ENCODE measurements at regions not wholly inside any gene's neighbourhood (a gene's known extent, or its start where the extent isn't known, plus 50 kb on each side); places are given as distances from the start of the nearest gene placed in this dataset.
A peak's percentile ranks its signal among the peaks of the same experiment; 100 is the strongest.

DNA sequence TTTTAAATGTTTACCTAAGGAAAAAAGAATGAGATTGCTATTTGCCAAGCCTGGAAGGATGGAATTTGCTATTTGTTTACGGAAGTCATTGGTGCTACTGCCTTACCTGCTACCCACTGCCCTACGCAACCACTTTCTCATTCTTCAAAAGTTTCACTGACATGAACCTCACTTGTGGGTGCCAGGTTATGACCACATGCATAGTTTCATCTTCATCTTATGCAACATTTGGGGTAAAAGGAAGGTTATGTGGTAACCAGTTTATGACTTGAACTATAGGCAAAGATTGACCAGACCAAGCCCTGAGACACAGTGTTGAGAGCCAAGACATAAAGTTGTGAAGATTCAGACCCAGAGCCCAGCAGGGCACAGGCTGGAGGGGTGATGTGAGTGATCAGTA is 142.5 kb downstream of the LACC1 start:
- H3K4me3 ChIP-seq (ENCODE audit: extremely low read depth in 1 of 4, insufficient read depth in 2 of 4, low read depth in 3 of 4, low read length in 4 of 4): no peak overlapping the region
- H4K91ac ChIP-seq (replicated peaks; ENCODE audit: insufficient read length, low read length): no peak overlapping the region
- POLR2A ChIA-PET (ENCODE audit: partially characterized antibody): no interaction called here
- H3K4me1 ChIP-seq (replicated peaks in 1 of 4; ENCODE audit: control insufficient read depth in 3 of 4, insufficient read depth in 4 of 4, low read length in 3 of 4): no peaks in the 10 kb centered on the region
- H2AFZ ChIP-seq (ENCODE audit: low read length): no peak overlapping the region
- no peak overlapping the region for H3K56ac ChIP-seq (replicated peaks; ENCODE audit: insufficient read length, low read depth, low read length)
- no peak overlapping the region for H2AK5ac ChIP-seq (ENCODE audit: low read depth, low read length)
- H2BK12ac ChIP-seq (ENCODE audit: low read depth, low read length): no peak overlapping the region
- H2BK120ac ChIP-seq (replicated peaks; ENCODE audit: low read depth, low read length): no peak overlapping the region
- H2BK5ac ChIP-seq (ENCODE audit: low read depth, low read length): no peak overlapping the region
- H3K9me3 ChIP-seq (ENCODE audit: insufficient read depth in 2 of 2, low read depth in 1 of 2, low read length in 1 of 2): no peaks in the 10 kb centered on the region
- H4K20me1 ChIP-seq (replicated peaks in 1 of 2; ENCODE audit: control insufficient read depth in 1 of 2, insufficient read depth in 2 of 2, low read length in 2 of 2): no peaks in the 10 kb centered on the region
- H3K27me3 ChIP-seq (replicated peaks in 1 of 4; ENCODE audit: control insufficient read depth in 3 of 4, extremely low read depth in 1 of 4, insufficient read depth in 3 of 4, low read length in 3 of 4): no peaks in the 10 kb centered on the region
- H3K27ac ChIP-seq (ENCODE audit: low read depth, low read length): no peak overlapping the region
- no peak for TF ChIP-seq ASH2L (IDR thresholded peaks at IDR 0.05; ENCODE audit: low read length)
- no peak for TF ChIP-seq EP300 (IDR thresholded peaks at IDR 0.05; ENCODE audit: borderline replicate concordance in 1 of 2, low read depth in 2 of 2, low read length in 2 of 2)
- no peak for TF ChIP-seq GTF2F1 (IDR thresholded peaks at IDR 0.05; ENCODE audit: borderline replicate concordance, low read depth, low read length)
- TF ChIP-seq TAF7 (optimal IDR thresholded peaks at IDR 0.05; ENCODE audit: borderline replicate concordance, low read depth, low read length): no peak
- TF ChIP-seq YY1 (IDR thresholded peaks at IDR 0.05; ENCODE audit: low read depth, low read length): no peak
- TF ChIP-seq TEAD4 (IDR thresholded peaks at IDR 0.05; ENCODE audit: low read depth, low read length): no peak
- no peak for TF ChIP-seq TBP (IDR thresholded peaks at IDR 0.05; ENCODE audit: low read depth, low read length)
- H3K18ac ChIP-seq (ENCODE audit: extremely low read depth, low read length): no peak overlapping the region
- WGBS, 2 experiments (ENCODE audit: extremely low coverage in 1 of 2, insufficient coverage in 1 of 2, insufficient read length in 1 of 2, insufficient replicate concordance in 2 of 2, low coverage in 1 of 2, low lambda C conversion rate in 2 of 2, missing lambda C conversion rate in 1 of 2): 100% methylated on average over 2 of the region's 2 CpGs; no CpG with 5 or more reads in 1 of the 2 experiments
- H3K4ac ChIP-seq (replicated peaks; ENCODE audit: insufficient read length, low read depth, low read length): no peak overlapping the region
- H3K4me2 ChIP-seq (ENCODE audit: insufficient read depth in 1 of 2, low read depth in 2 of 2, low read length in 2 of 2): no peak overlapping the region
- no peak overlapping the region for H3K9ac ChIP-seq (replicated peaks in 1 of 4; ENCODE audit: extremely low read depth in 1 of 4, low read depth in 3 of 4, low read length in 3 of 4)
- H2BK20ac ChIP-seq (ENCODE audit: low read length): no peak overlapping the region
- no peak overlapping the region for H3K23ac ChIP-seq (ENCODE audit: insufficient read length)
- DNase-seq (ENCODE audit: low read depth in 1 of 2, low spot score in 2 of 2) (no peak), FAIRE-seq (no peak)
- H2BK15ac ChIP-seq (ENCODE audit: low read length): no peak overlapping the region
- H3K79me2 ChIP-seq (ENCODE audit: control insufficient read depth in 1 of 2, insufficient read depth in 2 of 2, low read length in 2 of 2): no peaks in the 10 kb centered on the region
- CTCF ChIA-PET (ENCODE audit: partially characterized antibody): no interaction called here
- 0 out of 2 replicates have a peak overlapping the region, but pooled peaks have one; percentile 35 for H4K8ac ChIP-seq (ENCODE audit: extremely low read depth, insufficient read depth, low read length)
- no peaks in the 10 kb centered on the region for H3K36me3 ChIP-seq (ENCODE audit: control insufficient read depth in 2 of 4, insufficient read depth in 4 of 4, low read length in 3 of 4)
- H4K5ac ChIP-seq (ENCODE audit: insufficient read length, low read depth, low read length): no peak overlapping the region
- H3K14ac ChIP-seq (ENCODE audit: insufficient read length): no peak overlapping the region
- no peaks in the 10 kb centered on the region for H3K79me1 ChIP-seq (ENCODE audit: low read depth, low read length)
- no peaks in the 10 kb centered on the region; the same call in 1 of the 2 replicates for H3K23me2 ChIP-seq (ENCODE audit: low read depth, low read length)
